ENCODE measurements at regions not wholly inside any gene's neighbourhood (a gene's known extent, or its start where the extent isn't known, plus 50 kb on each side); places are given as distances from the start of the nearest gene placed in this dataset.

- TF ChIP-seq JUNB (IDR thresholded peaks at IDR 0.05; ENCODE audit: unreplicated experiment) (no peak), EZH2 (IDR thresholded peaks at IDR 0.05; ENCODE audit: low read depth, unreplicated experiment) (no peak), REST (IDR thresholded peaks at IDR 0.05; ENCODE audit: unreplicated experiment) (no peak), EZH2phosphoT487 (IDR thresholded peaks at IDR 0.05; ENCODE audit: unreplicated experiment) (no peak), POLR2AphosphoS5 (IDR thresholded peaks at IDR 0.05; ENCODE audit: low read depth) (no peak), ZNF331 (CRISPR knock-in tag; IDR thresholded peaks at IDR 0.05; ENCODE audit: low read depth) (no peak), ZNF114 (CRISPR knock-in tag; IDR thresholded peaks at IDR 0.05) (no peak), STAT1 (IDR thresholded peaks at IDR 0.05; ENCODE audit: unreplicated experiment) (no peak), ETS1 (IDR thresholded peaks at IDR 0.05) (no peak), CREB1 (CRISPR knock-in tag; IDR thresholded peaks at IDR 0.05; ENCODE audit: low read depth) (no peak)
- TF ChIP-seq, protein P1, sequence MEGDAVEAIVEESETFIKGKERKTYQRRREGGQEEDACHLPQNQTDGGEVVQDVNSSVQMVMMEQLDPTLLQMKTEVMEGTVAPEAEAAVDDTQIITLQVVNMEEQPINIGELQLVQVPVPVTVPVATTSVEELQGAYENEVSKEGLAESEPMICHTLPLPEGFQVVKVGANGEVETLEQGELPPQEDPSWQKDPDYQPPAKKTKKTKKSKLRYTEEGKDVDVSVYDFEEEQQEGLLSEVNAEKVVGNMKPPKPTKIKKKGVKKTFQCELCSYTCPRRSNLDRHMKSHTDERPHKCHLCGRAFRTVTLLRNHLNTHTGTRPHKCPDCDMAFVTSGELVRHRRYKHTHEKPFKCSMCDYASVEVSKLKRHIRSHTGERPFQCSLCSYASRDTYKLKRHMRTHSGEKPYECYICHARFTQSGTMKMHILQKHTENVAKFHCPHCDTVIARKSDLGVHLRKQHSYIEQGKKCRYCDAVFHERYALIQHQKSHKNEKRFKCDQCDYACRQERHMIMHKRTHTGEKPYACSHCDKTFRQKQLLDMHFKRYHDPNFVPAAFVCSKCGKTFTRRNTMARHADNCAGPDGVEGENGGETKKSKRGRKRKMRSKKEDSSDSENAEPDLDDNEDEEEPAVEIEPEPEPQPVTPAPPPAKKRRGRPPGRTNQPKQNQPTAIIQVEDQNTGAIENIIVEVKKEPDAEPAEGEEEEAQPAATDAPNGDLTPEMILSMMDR (conservative IDR thresholded peaks at IDR 0.05; ENCODE audit: low read depth in 2 of 2) = peak in 1 of 2 experiments; percentile 50; a peak in 2 of 4 replicates
Observed at GRCh38 chr10:130782467-130782866, 529.1 kb downstream of the TCERG1L start.

Data from GM23338 (cell line).